ENCODE measurements at regions not wholly inside any gene's neighbourhood (a gene's known extent, or its start where the extent isn't known, plus 50 kb on each side); places are given as distances from the start of the nearest gene placed in this dataset.
"Not testable (repeated sequence)": the region's sequence is repeated elsewhere in the genome, so short reads cannot be mapped to it uniquely, and the experiment has no call there.

- peaks cover 5% of the 10 kb centered on the region for H3K27me3 Mint-ChIP-seq
- H3K36me3 Mint-ChIP-seq, result no peaks in the 10 kb centered on the region
- no peaks in the 10 kb centered on the region for H3K9me3 Mint-ChIP-seq
- H3K4me3 Mint-ChIP-seq, result no peak overlapping the region
- no peak overlapping the region for H3K27ac Mint-ChIP-seq
- DNase-seq, result no peak
- no peaks in the 10 kb centered on the region for H3K4me1 Mint-ChIP-seq
- CTCF ChIA-PET, result no interaction called here
Observed at GRCh38 chr1:94303005-94303404, 65.6 kb upstream of the ARHGAP29 start.

DNA sequence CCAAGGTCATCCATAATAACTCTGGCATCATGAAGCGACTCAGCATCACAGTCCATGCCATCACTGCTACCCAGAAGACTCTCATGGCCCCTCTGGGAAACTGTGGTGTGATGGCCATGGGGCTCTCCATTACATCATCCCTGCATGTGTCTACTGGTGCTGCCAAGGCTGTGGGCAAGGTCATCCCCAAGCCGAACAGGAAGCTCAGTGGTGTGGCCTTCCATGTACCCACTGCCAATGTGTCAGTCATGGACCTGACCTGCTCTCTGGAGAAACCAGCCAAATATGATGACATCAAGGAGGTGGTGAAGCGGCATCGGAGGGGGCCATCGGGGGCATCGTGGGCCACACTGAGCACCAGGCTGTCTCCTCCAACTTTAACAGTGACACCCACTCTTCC is 65.1 kb upstream of the ARHGAP29 start:
- H3K9me3 Mint-ChIP-seq, result no peaks in the 10 kb centered on the region
- H3K27me3 Mint-ChIP-seq, result peaks cover 7% of the 10 kb centered on the region
- H3K36me3 Mint-ChIP-seq, result no peaks in the 10 kb centered on the region
- no peak overlapping the region for H3K4me3 Mint-ChIP-seq
- CTCF ChIA-PET, result no interaction called here
- no peak overlapping the region for H3K27ac Mint-ChIP-seq
- no peaks in the 10 kb centered on the region for H3K4me1 Mint-ChIP-seq
- no peak for DNase-seq

DNA sequence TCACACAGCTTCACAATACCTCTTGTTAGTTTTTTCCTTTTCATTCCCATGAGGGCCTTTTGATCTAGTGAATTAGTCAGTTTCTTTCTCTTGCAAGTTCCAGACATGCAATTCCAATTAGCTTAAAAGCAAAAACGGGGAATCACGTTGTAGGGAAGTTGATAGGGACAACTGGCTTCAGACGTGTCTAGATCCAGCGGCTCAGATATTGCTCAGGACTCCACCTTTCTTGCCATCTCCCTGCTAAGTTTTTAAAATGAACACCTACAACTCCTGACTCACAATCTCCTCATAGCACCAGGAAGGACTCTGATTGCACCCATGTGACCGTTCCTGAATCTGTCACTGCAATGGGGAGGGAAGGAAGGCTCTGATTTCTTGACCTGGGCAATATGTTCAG is 63.8 kb upstream of the ARHGAP29 start:
- H3K4me1 Mint-ChIP-seq, result no peaks in the 10 kb centered on the region
- CTCF ChIA-PET, result no interaction called here
- no peaks in the 10 kb centered on the region for H3K9me3 Mint-ChIP-seq

DNA sequence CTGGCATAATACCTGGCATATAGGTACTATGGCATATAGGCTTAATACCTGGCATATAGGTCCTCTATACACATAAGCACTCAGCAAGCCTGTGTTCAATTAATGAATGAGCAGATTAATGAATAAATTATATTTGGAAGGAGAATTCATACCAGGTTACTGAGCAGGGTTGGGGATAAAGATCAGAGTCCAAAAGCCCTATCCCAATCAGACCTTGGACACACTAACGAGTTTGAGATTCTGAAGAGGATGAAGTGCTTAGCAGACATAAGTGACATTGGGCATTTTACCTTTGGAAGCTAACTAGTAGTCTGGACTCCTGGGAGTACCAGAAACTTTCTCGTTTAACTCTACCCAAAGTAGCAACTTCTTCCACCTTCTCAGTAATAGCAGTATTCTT is 63.3 kb upstream of the ARHGAP29 start:
- Mint-ChIP-seq H3K27me3 (peaks cover 8% of the 10 kb centered on the region), H3K4me3 (no peak overlapping the region), H3K9me3 (no peaks in the 10 kb centered on the region), H3K4me1 (no peaks in the 10 kb centered on the region), H3K27ac (no peak overlapping the region), H3K36me3 (no peaks in the 10 kb centered on the region)
- DNase-seq, result no peak
- CTCF ChIA-PET, result no interaction called here

More for the DNA sequence above, 63.8 kb upstream of the ARHGAP29 start:
- no peak for DNase-seq
- no peak overlapping the region for H3K27ac Mint-ChIP-seq
- H3K27me3 Mint-ChIP-seq, result peaks cover 8% of the 10 kb centered on the region
- no peaks in the 10 kb centered on the region for H3K36me3 Mint-ChIP-seq
- H3K4me3 Mint-ChIP-seq, result no peak overlapping the region

GRCh38 chr1:94299627-94300553 is 62.5 kb upstream of the ARHGAP29 start:
- CTCF ChIA-PET, result no interaction called here
- Mint-ChIP-seq H3K36me3 (no peaks in the 10 kb centered on the region), H3K27ac (no peak overlapping the region), H3K4me3 (no peak overlapping the region), H3K27me3 (peaks cover 8% of the 10 kb centered on the region), H3K9me3 (no peaks in the 10 kb centered on the region), H3K4me1 (no peaks in the 10 kb centered on the region)
- no peak for DNase-seq

GRCh38 chr1:94298861-94299260 is 61.5 kb upstream of the ARHGAP29 start:
- H3K36me3 Mint-ChIP-seq, result no peaks in the 10 kb centered on the region
- H3K27me3 Mint-ChIP-seq, result peaks cover 4% of the 10 kb centered on the region
- no peak for DNase-seq
- no peak overlapping the region for H3K4me3 Mint-ChIP-seq
- no peaks in the 10 kb centered on the region for H3K9me3 Mint-ChIP-seq
- H3K4me1 Mint-ChIP-seq, result no peaks in the 10 kb centered on the region
- H3K27ac Mint-ChIP-seq, result no peak overlapping the region
- CTCF ChIA-PET, result no interaction called here

- CTCF ChIA-PET, result no interaction called here
- no peak overlapping the region for H3K27ac Mint-ChIP-seq
- no peaks in the 10 kb centered on the region for H3K4me1 Mint-ChIP-seq
- no peaks in the 10 kb centered on the region for H3K9me3 Mint-ChIP-seq
- H3K36me3 Mint-ChIP-seq, result no peaks in the 10 kb centered on the region
- H3K27me3 Mint-ChIP-seq, result peaks cover 9% of the 10 kb centered on the region
- no peak overlapping the region for H3K4me3 Mint-ChIP-seq
- no peak for DNase-seq
Observed at GRCh38 chr1:94296018-94296417, 58.6 kb upstream of the ARHGAP29 start.

DNA sequence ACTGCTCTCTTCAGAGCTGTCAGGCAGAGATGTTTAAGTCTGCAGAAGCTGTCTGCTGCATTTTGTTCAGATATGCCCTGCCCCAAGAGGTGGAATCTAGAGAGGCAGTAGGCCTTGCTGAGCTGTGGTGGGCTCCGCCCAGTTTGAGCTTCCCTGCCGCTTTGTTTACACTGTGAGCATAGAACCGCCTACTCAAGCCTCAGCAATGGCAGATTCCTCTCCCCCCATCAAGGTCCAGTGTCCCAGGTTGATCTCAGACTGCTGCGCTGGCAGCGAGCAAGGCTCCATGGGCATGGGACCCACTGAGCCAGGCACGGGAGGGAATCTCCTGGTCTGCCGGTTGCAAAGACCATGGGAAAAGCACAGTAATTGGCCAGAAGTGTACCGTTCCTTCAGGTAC is 55.6 kb upstream of the ARHGAP29 start:
- H3K27ac Mint-ChIP-seq, DNase-seq, H3K9me3 Mint-ChIP-seq, H3K36me3 Mint-ChIP-seq, H3K4me1 Mint-ChIP-seq, CTCF ChIA-PET, H3K4me3 Mint-ChIP-seq: not testable (repeated sequence)
- H3K27me3 Mint-ChIP-seq, result peaks cover 13% of the 10 kb centered on the region

- DNase-seq, CTCF ChIA-PET, H3K4me3 Mint-ChIP-seq, H3K4me1 Mint-ChIP-seq, H3K27ac Mint-ChIP-seq, H3K9me3 Mint-ChIP-seq, H3K36me3 Mint-ChIP-seq: not testable (repeated sequence)
- peaks cover 14% of the 10 kb centered on the region for H3K27me3 Mint-ChIP-seq
Observed at GRCh38 chr1:94289244-94289643, 51.9 kb upstream of the ARHGAP29 start.

All from activated naive CD4-positive, alpha-beta T cell treated with anti-CD3 and anti-CD28 coated beads, Interleukin-2, amount 10 ng/mL, durations not matched to agents 7 days and 5 days (primary cell).